Right atrium auricular region (tissue), 2 donors: ENCODE measurements at regions not wholly inside any gene's neighbourhood (a gene's known extent, or its start where the extent isn't known, plus 50 kb on each side); places are given as distances from the start of the nearest gene placed in this dataset.

Experiments
- DNase-seq: peaks from one replicate; pipeline ENCODE4 v3.0.0-alpha.2; 2019; ENCODE audit warnings: low spot score
- H3K27ac ChIP-seq, 2 donors: fragments of 200-600 bp; sonication (generic); 1 replicate in 1 of 2; 2 replicates in 1 of 2; pipeline ENCODE4 v1.5.1; 2016 to 2019
- H3K27me3 ChIP-seq, 2 donors: fragments of 200-600 bp; sonication (generic); one replicate each; pipeline versions ENCODE4 v1.5.1 to v1.6.0; 2017 to 2019
- H3K36me3 ChIP-seq: fragments of 200-600 bp; sonication (generic); one replicate; pipeline ENCODE4 v1.5.1; 2016
- H3K4me1 ChIP-seq, 2 donors: fragments of 200-600 bp; sonication (generic); one replicate each; pipeline versions ENCODE4 v1.5.1 to v1.6.0; 2017 to 2019
- H3K4me3 ChIP-seq, 2 donors: fragments of 200-600 bp; sonication (generic); 1 replicate in 1 of 2; 2 replicates in 1 of 2; pipeline ENCODE4 v1.5.1; 2017 to 2019; ENCODE audit warnings: mild to moderate bottlenecking in 1 of 2, moderate library complexity in 1 of 2
- H3K9me3 ChIP-seq, 2 donors: fragments of 200-600 bp; sonication (generic); one replicate each; pipeline ENCODE4 v1.5.1; 2019
- CTCF ChIP-seq, 2 donors: fragments of 200-600 bp; sonication (generic); IDR thresholded peaks; one replicate each; pipeline ENCODE4 v1.5.1; 2019; ENCODE audit warnings: antibody characterized with exemption in 2 of 2

DNA sequence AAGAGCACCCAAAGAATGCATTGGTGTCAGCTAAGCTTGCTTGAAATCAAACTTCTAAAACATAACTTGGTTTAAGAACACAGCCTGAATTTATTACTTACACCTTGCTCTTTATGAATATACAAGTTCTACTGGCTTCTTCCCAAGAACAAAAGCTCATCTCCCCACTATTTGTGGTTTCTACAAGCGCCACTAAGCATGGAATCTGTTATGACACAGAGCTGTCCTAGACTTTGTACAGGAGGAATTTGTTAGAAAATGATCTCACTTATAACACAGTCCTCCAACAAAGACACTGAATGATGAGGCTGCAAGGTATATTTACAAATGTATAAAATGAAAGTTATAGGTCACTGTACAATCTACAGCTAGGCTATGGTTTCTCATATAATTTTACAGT, 452.1 kb downstream of the BCAT1 start:
- Histone ChIP-seq H3K4me1 (peaks cover 0 to 7% of the 10 kb centered on the region in 2 donors), H3K27ac (peak overlapping the region in 1 of 2 donors; percentile 9), H3K27me3 (no peaks in the 10 kb centered on the region), H3K4me3 (no peak overlapping the region), H3K36me3 (no peaks in the 10 kb centered on the region), H3K9me3 (no peaks in the 10 kb centered on the region)
- DNase-seq, result no peak
- TF ChIP-seq CTCF (IDR thresholded peaks at IDR 0.05), result no peak

GRCh38 chr12:24494401-24494800, 454.5 kb downstream of the BCAT1 start:
- no peaks in the 10 kb centered on the region for H3K9me3 ChIP-seq
- DNase-seq, result no peak
- H3K27ac ChIP-seq, result no peak overlapping the region
- no peaks in the 10 kb centered on the region for H3K36me3 ChIP-seq
- peaks cover 0 to 8% of the 10 kb centered on the region in 2 donors for H3K4me1 ChIP-seq
- H3K27me3 ChIP-seq, result no peaks in the 10 kb centered on the region
- TF ChIP-seq CTCF (IDR thresholded peaks at IDR 0.05), result no peak
- H3K4me3 ChIP-seq, result no peak overlapping the region

DNA sequence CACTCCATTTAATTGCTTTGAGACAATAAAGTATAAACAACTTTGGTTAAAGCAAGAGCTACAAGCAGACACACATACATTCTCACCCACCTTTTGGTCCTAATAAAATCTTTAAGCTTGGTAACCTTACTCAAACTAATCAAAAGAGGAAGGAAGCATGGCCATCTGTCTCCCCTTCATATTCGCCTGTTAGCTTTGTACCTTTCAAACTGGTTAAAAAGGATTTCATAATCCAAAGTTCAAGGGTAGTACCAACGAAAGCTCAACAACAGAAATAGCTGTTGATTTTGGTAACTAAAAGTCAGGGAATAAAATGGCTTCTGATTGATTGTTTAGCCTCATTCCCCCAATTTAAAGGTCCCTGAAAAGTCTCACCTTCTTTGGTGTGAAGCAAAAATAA, 456.9 kb downstream of the BCAT1 start:
- TF ChIP-seq CTCF (IDR thresholded peaks at IDR 0.05), result no peak
- H3K27ac ChIP-seq, result no peak overlapping the region
- no peaks in the 10 kb centered on the region for H3K36me3 ChIP-seq
- no peaks in the 10 kb centered on the region for H3K9me3 ChIP-seq
- no peak for DNase-seq
- no peaks in the 10 kb centered on the region for H3K27me3 ChIP-seq
- H3K4me1 ChIP-seq, result peaks cover 0 to 4% of the 10 kb centered on the region in 2 donors
- no peak overlapping the region for H3K4me3 ChIP-seq

DNA sequence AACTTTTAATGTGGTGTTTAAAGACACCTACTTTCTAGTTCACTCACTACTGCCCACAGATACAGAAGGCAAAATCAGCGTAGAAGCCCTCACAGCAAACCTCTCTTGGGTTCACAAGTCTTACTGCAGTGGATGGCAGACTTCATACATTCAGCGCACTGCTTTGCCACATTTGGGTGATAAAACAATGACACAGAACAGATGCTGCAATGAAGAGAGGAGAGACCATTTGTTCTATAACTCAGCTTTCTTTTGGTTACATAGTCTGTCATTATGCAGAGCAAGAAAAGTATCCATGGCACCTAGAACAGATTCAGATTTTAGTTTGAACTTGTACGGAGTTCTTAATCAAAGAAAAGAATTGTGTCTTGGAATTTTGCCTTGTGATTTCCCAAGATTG, 459.0 kb downstream of the BCAT1 start:
- Histone ChIP-seq H3K4me1 (peaks cover 0 to 4% of the 10 kb centered on the region in 2 donors), H3K27ac (no peak overlapping the region), H3K9me3 (no peaks in the 10 kb centered on the region), H3K4me3 (no peak overlapping the region), H3K27me3 (no peaks in the 10 kb centered on the region), H3K36me3 (no peaks in the 10 kb centered on the region)
- TF ChIP-seq CTCF (IDR thresholded peaks at IDR 0.05), result no peak
- DNase-seq, result no peak

- DNase-seq, result no peak
- Histone ChIP-seq H3K27ac (no peak overlapping the region), H3K4me3 (no peak overlapping the region), H3K4me1 (peaks cover 0 to 4% of the 10 kb centered on the region in 2 donors), H3K36me3 (no peaks in the 10 kb centered on the region), H3K27me3 (no peaks in the 10 kb centered on the region), H3K9me3 (no peaks in the 10 kb centered on the region)
- TF ChIP-seq CTCF (IDR thresholded peaks at IDR 0.05), result no peak
Measured at GRCh38 chr12:24488906-24489619, 459.8 kb downstream of the BCAT1 start.

- H3K36me3 ChIP-seq, result no peaks in the 10 kb centered on the region
- no peak for TF ChIP-seq CTCF (IDR thresholded peaks at IDR 0.05)
- no peaks in the 10 kb centered on the region for H3K9me3 ChIP-seq
- peaks cover 0 to 4% of the 10 kb centered on the region in 2 donors for H3K4me1 ChIP-seq
- no peak for DNase-seq
- no peaks in the 10 kb centered on the region for H3K27me3 ChIP-seq
- no peak overlapping the region for H3K27ac ChIP-seq
- H3K4me3 ChIP-seq, result no peak overlapping the region
Measured at GRCh38 chr12:24488091-24488596, 460.8 kb downstream of the BCAT1 start.
